WTC11 (cell line): ENCODE measurements at regions not wholly inside any gene's neighbourhood (a gene's known extent, or its start where the extent isn't known, plus 50 kb on each side); places are given as distances from the start of the nearest gene placed in this dataset.

ENCODE experiments used
- ATAC-seq: fragments of 200-7000 bp; cut with Tn5 transposase; 2 replicates; pipeline ENCODE4 v1.10.0; 2021; ENCODE audit warnings: mild to moderate bottlenecking, moderate library complexity
- CTCF ChIA-PET: fragments of 300-600 bp; sonication (Branson Sonifier 250); formaldehyde crosslinking; loops from one replicate; lab custom pipeline; 2021; ENCODE audit warnings: antibody characterized with exemption; lab: Charles Lee
- POLR2A ChIA-PET: fragments of 350-600 bp; sonication (Branson Sonifier 250); formaldehyde crosslinking; loops from one replicate; lab custom pipeline; 2021; ENCODE audit warnings: antibody characterized with exemption; lab: Charles Lee
- DNase-seq: peaks from one replicate; pipeline ENCODE4 v3.0.0; 2021; ENCODE audit warnings: low spot score
- H3K27ac Mint-ChIP-seq: 2 replicates; pipeline ENCODE4 v1.8.0; 2021; ENCODE audit warnings: mixed read lengths
- H3K27me3 Mint-ChIP-seq: 2 replicates; pipeline ENCODE4 v1.8.0; 2021; ENCODE audit warnings: low read depth, mild to moderate bottlenecking, moderate library complexity, mixed read lengths
- H3K36me3 Mint-ChIP-seq: 2 replicates; pipeline ENCODE4 v1.8.0; 2021; ENCODE audit warnings: mixed read lengths
- H3K4me1 Mint-ChIP-seq: 2 replicates; pipeline ENCODE4 v1.8.0; 2022; ENCODE audit warnings: mixed read lengths
- H3K4me3 Mint-ChIP-seq: 2 replicates; pipeline ENCODE4 v1.8.0; 2021; ENCODE audit warnings: mild to moderate bottlenecking, moderate library complexity, mixed read lengths
- H3K9me3 Mint-ChIP-seq: 2 replicates; pipeline ENCODE4 v1.8.0; 2021; ENCODE audit warnings: mixed read lengths
- AR ChIP-seq: fragments of 250-450 bp; sonication (Bioruptor Pico); IDR thresholded peaks from 2 replicates; pipeline ENCODE4 v1.9.0; 2021; ENCODE audit warnings: mild to moderate bottlenecking
- ATF3 ChIP-seq: sonication (generic); formaldehyde crosslinking; conservative IDR thresholded peaks from 2 replicates; pipeline ENCODE4 v1.8.1; 2022; ENCODE audit warnings: mild to moderate bottlenecking, missing genetic modification reagents
- E2F5 ChIP-seq: sonication (generic); formaldehyde crosslinking; IDR thresholded peaks from 2 replicates; pipeline ENCODE4 v1.8.1; 2022; ENCODE audit warnings: mild to moderate bottlenecking, moderate library complexity, missing genetic modification reagents
- ESRRA ChIP-seq: sonication (generic); formaldehyde crosslinking; IDR thresholded peaks from 2 replicates; pipeline ENCODE4 v1.8.1; 2022; ENCODE audit warnings: mild to moderate bottlenecking, missing genetic modification reagents, borderline replicate concordance
- GRHL2 ChIP-seq: fragments of 250-450 bp; sonication (Bioruptor Pico); IDR thresholded peaks from 2 replicates; pipeline ENCODE4 v1.8.0; 2022; ENCODE audit warnings: mild to moderate bottlenecking, moderate library complexity; ENCODE audit not compliant: insufficient replicate concordance, severe bottlenecking
- NR2C2 ChIP-seq: sonication (generic); formaldehyde crosslinking; IDR thresholded peaks from 2 replicates; pipeline ENCODE4 v1.8.0; 2022; ENCODE audit warnings: mild to moderate bottlenecking, missing genetic modification reagents
- OVOL2 ChIP-seq: fragments of 250-450 bp; sonication (Bioruptor Pico); IDR thresholded peaks from 2 replicates; pipeline ENCODE4 v1.9.0; 2021; ENCODE audit warnings: mild to moderate bottlenecking, borderline replicate concordance
- SMAD3 ChIP-seq: sonication (generic); formaldehyde crosslinking; IDR thresholded peaks from 2 replicates; pipeline ENCODE4 v1.8.0; 2022; ENCODE audit warnings: missing genetic modification reagents, mild to moderate bottlenecking, borderline replicate concordance
- ZNF121 ChIP-seq: sonication (generic); formaldehyde crosslinking; IDR thresholded peaks from 2 replicates; pipeline ENCODE4 v1.8.0; 2023; ENCODE audit warnings: missing genetic modification reagents
- ZNF232 ChIP-seq: sonication (generic); formaldehyde crosslinking; IDR thresholded peaks from 2 replicates; pipeline ENCODE4 v1.8.0; 2022; ENCODE audit warnings: mild to moderate bottlenecking, missing genetic modification reagents
- ZNF263 ChIP-seq: sonication (generic); formaldehyde crosslinking; IDR thresholded peaks from 2 replicates; pipeline ENCODE4 v1.8.1; 2022; ENCODE audit warnings: low read depth, mild to moderate bottlenecking, moderate library complexity, missing genetic modification reagents
- ZNF423 ChIP-seq: fragments of 250-450 bp; sonication (Bioruptor Pico); IDR thresholded peaks from 2 replicates; pipeline ENCODE4 v2.1.2; 2022; ENCODE audit warnings: mild to moderate bottlenecking, moderate library complexity
- ZNF671 ChIP-seq: fragments of 250-450 bp; sonication (Bioruptor Pico); IDR thresholded peaks from 2 replicates; pipeline ENCODE4 v1.8.0; 2021; ENCODE audit warnings: mild to moderate bottlenecking
- TF ChIP-seq, protein P1 (sequence below): sonication (generic); formaldehyde crosslinking; IDR thresholded peaks from 2 replicates; pipeline ENCODE4 v1.8.1; 2023; ENCODE audit warnings: mild to moderate bottlenecking, moderate library complexity, missing genetic modification reagents
- TF ChIP-seq, protein P2 (sequence below): sonication (generic); formaldehyde crosslinking; IDR thresholded peaks from 2 replicates; pipeline ENCODE4 v1.8.0; 2022; ENCODE audit warnings: mild to moderate bottlenecking, missing genetic modification reagents
- TF ChIP-seq, protein P3 (sequence below): fragments of 200-600 bp; IDR thresholded peaks from 2 replicates; pipeline ENCODE4 v1.8.0; 2022; ENCODE audit warnings: antibody characterized with exemption
- TF ChIP-seq, protein P4 (sequence below): sonication (generic); formaldehyde crosslinking; IDR thresholded peaks from 2 replicates; pipeline ENCODE4 v1.8.0; 2022; ENCODE audit warnings: mild to moderate bottlenecking, missing genetic modification reagents
- TF ChIP-seq, protein P5 (sequence below): sonication (generic); formaldehyde crosslinking; IDR thresholded peaks from 2 replicates; pipeline ENCODE4 v1.8.1; 2022; ENCODE audit warnings: low read depth, mild to moderate bottlenecking, moderate library complexity, missing genetic modification reagents, borderline replicate concordance
- TF ChIP-seq, protein P6 (sequence below): sonication (generic); formaldehyde crosslinking; IDR thresholded peaks from 2 replicates; pipeline ENCODE4 v1.8.1; 2022; ENCODE audit warnings: mild to moderate bottlenecking, missing genetic modification reagents, moderate library complexity, borderline replicate concordance
- TF ChIP-seq, protein P7 (sequence below): sonication (generic); formaldehyde crosslinking; IDR thresholded peaks from 2 replicates; pipeline ENCODE4 v1.8.0; 2023; ENCODE audit warnings: missing genetic modification reagents
- TF ChIP-seq, protein P8 (sequence below): sonication (generic); formaldehyde crosslinking; IDR thresholded peaks from 2 replicates; pipeline ENCODE4 v1.8.0; 2022; ENCODE audit warnings: mild to moderate bottlenecking, missing genetic modification reagents

DNA sequence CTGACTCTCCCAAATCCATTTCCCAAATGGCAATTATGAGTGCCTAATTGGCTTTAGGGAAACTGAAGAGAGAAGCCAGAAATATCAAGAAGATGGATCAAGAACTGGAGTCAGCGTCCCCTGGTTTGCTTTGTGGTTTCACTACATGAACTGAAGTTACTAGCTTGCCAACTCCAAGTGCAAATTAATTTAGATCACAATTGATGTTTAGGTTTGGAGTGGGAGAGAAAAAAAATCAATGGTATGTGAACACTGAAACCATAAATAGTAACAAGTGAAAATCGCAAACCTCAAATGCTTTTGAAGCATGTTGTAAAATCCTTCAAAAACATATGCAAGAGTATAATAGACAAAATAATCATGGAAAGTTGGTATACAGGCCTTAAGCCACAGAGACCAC lies 1528.6 kb upstream of the SLC10A2 start:
- no peaks in the 10 kb centered on the region for H3K9me3 Mint-ChIP-seq
- peaks cover 13% of the 10 kb centered on the region; the same call in 1 of the 2 replicates for H3K4me1 Mint-ChIP-seq

GRCh38 chr13:104593693-104594092 lies 1527.5 kb upstream of the SLC10A2 start:
- Mint-ChIP-seq H3K36me3 (no peaks in the 10 kb centered on the region), H3K4me1 (peaks cover 13% of the 10 kb centered on the region; the same call in 1 of the 2 replicates), H3K9me3 (no peaks in the 10 kb centered on the region), H3K4me3 (no peak overlapping the region), H3K27ac (no peak overlapping the region), H3K27me3 (no peaks in the 10 kb centered on the region)
- ATAC-seq (no peak), DNase-seq (no peak)
- POLR2A ChIA-PET, result no interaction called here
- CTCF ChIA-PET, result no interaction called here
- TF ChIP-seq, protein P1, sequence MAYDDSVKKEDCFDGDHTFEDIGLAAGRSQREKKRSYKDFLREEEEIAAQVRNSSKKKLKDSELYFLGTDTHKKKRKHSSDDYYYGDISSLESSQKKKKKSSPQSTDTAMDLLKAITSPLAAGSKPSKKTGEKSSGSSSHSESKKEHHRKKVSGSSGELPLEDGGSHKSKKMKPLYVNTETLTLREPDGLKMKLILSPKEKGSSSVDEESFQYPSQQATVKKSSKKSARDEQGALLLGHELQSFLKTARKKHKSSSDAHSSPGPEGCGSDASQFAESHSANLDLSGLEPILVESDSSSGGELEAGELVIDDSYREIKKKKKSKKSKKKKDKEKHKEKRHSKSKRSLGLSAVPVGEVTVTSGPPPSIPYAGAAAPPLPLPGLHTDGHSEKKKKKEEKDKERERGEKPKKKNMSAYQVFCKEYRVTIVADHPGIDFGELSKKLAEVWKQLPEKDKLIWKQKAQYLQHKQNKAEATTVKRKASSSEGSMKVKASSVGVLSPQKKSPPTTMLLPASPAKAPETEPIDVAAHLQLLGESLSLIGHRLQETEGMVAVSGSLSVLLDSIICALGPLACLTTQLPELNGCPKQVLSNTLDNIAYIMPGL (CRISPR knock-in tag), result no peak
- TF ChIP-seq ZNF423 (CRISPR knock-in tag), result no peak
- no peak for TF ChIP-seq ZNF232 (CRISPR knock-in tag)
- no peak for TF ChIP-seq OVOL2 (CRISPR knock-in tag)
- TF ChIP-seq ZNF263 (CRISPR knock-in tag), result no peak
- TF ChIP-seq ZNF121 (CRISPR knock-in tag), result no peak
- TF ChIP-seq AR (CRISPR knock-in tag), result no peak

More for the DNA sequence above, 1528.6 kb upstream of the SLC10A2 start:
- CTCF ChIA-PET, result no interaction called here
- Mint-ChIP-seq H3K27me3 (no peaks in the 10 kb centered on the region), H3K36me3 (no peaks in the 10 kb centered on the region), H3K4me3 (no peak overlapping the region), H3K27ac (no peak overlapping the region)
- TF ChIP-seq ESRRA (CRISPR knock-in tag) (no peak), ZNF121 (CRISPR knock-in tag) (no peak), SMAD3 (CRISPR knock-in tag) (no peak), ATF3 (CRISPR knock-in tag) (no peak), E2F5 (CRISPR knock-in tag) (no peak), NR2C2 (CRISPR knock-in tag) (no peak), GRHL2 (no peak), ZNF671 (no peak)
- TF ChIP-seq, protein P2, sequence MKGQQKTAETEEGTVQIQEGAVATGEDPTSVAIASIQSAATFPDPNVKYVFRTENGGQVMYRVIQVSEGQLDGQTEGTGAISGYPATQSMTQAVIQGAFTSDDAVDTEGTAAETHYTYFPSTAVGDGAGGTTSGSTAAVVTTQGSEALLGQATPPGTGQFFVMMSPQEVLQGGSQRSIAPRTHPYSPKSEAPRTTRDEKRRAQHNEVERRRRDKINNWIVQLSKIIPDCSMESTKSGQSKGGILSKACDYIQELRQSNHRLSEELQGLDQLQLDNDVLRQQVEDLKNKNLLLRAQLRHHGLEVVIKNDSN (CRISPR knock-in tag), result no peak
- TF ChIP-seq, protein P3, sequence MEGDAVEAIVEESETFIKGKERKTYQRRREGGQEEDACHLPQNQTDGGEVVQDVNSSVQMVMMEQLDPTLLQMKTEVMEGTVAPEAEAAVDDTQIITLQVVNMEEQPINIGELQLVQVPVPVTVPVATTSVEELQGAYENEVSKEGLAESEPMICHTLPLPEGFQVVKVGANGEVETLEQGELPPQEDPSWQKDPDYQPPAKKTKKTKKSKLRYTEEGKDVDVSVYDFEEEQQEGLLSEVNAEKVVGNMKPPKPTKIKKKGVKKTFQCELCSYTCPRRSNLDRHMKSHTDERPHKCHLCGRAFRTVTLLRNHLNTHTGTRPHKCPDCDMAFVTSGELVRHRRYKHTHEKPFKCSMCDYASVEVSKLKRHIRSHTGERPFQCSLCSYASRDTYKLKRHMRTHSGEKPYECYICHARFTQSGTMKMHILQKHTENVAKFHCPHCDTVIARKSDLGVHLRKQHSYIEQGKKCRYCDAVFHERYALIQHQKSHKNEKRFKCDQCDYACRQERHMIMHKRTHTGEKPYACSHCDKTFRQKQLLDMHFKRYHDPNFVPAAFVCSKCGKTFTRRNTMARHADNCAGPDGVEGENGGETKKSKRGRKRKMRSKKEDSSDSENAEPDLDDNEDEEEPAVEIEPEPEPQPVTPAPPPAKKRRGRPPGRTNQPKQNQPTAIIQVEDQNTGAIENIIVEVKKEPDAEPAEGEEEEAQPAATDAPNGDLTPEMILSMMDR, result no peak
- TF ChIP-seq, protein P4, sequence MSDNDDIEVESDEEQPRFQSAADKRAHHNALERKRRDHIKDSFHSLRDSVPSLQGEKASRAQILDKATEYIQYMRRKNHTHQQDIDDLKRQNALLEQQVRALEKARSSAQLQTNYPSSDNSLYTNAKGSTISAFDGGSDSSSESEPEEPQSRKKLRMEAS (CRISPR knock-in tag), result no peak
- TF ChIP-seq, protein P5, sequence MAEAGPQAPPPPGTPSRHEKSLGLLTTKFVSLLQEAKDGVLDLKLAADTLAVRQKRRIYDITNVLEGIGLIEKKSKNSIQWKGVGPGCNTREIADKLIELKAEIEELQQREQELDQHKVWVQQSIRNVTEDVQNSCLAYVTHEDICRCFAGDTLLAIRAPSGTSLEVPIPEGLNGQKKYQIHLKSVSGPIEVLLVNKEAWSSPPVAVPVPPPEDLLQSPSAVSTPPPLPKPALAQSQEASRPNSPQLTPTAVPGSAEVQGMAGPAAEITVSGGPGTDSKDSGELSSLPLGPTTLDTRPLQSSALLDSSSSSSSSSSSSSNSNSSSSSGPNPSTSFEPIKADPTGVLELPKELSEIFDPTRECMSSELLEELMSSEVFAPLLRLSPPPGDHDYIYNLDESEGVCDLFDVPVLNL (CRISPR knock-in tag), result no peak
- TF ChIP-seq, protein P6, sequence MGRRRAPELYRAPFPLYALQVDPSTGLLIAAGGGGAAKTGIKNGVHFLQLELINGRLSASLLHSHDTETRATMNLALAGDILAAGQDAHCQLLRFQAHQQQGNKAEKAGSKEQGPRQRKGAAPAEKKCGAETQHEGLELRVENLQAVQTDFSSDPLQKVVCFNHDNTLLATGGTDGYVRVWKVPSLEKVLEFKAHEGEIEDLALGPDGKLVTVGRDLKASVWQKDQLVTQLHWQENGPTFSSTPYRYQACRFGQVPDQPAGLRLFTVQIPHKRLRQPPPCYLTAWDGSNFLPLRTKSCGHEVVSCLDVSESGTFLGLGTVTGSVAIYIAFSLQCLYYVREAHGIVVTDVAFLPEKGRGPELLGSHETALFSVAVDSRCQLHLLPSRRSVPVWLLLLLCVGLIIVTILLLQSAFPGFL (CRISPR knock-in tag), result no peak
- TF ChIP-seq, protein P7, sequence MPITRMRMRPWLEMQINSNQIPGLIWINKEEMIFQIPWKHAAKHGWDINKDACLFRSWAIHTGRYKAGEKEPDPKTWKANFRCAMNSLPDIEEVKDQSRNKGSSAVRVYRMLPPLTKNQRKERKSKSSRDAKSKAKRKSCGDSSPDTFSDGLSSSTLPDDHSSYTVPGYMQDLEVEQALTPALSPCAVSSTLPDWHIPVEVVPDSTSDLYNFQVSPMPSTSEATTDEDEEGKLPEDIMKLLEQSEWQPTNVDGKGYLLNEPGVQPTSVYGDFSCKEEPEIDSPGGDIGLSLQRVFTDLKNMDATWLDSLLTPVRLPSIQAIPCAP (CRISPR knock-in tag), result no peak
- TF ChIP-seq, protein P8, sequence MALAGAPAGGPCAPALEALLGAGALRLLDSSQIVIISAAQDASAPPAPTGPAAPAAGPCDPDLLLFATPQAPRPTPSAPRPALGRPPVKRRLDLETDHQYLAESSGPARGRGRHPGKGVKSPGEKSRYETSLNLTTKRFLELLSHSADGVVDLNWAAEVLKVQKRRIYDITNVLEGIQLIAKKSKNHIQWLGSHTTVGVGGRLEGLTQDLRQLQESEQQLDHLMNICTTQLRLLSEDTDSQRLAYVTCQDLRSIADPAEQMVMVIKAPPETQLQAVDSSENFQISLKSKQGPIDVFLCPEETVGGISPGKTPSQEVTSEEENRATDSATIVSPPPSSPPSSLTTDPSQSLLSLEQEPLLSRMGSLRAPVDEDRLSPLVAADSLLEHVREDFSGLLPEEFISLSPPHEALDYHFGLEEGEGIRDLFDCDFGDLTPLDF (CRISPR knock-in tag), result no peak
- ATAC-seq (no peak), DNase-seq (no peak)
- POLR2A ChIA-PET, result no interaction called here
